ENCODE measurements at regions not wholly inside any gene's neighbourhood (a gene's known extent, or its start where the extent isn't known, plus 50 kb on each side); places are given as distances from the start of the nearest gene placed in this dataset.

GRCh38 chr6:105991561-105992314 is 94.4 kb upstream of the PRDM1 start:
- H3K4me3 Mint-ChIP-seq (ENCODE audit: unreplicated experiment), result peak overlapping the region; percentile 89

GRCh38 chr6:105990151-105990550 is 96.0 kb upstream of the PRDM1 start:
- FAIRE-seq (no peak), DNase-seq (ENCODE audit: low read depth) (no peak)
- Mint-ChIP-seq H3K36me3 (ENCODE audit: low read depth, unreplicated experiment) (no peaks in the 10 kb centered on the region), H3K27me3 (ENCODE audit: low read depth, unreplicated experiment) (peaks cover 73% of the 10 kb centered on the region), H3K4me3 (ENCODE audit: unreplicated experiment) (no peak overlapping the region), H3K27ac (ENCODE audit: unreplicated experiment) (no peak overlapping the region), H3K4me1 (ENCODE audit: low read depth, unreplicated experiment) (peaks cover 8% of the 10 kb centered on the region), H3K9me3 (ENCODE audit: unreplicated experiment) (no peaks in the 10 kb centered on the region)
- no peak for TF ChIP-seq CTCF (IDR thresholded peaks at IDR 0.05; ENCODE audit: insufficient read depth, low read depth, low read length)
- no peak for TF ChIP-seq EZH2 (IDR thresholded peaks at IDR 0.05; ENCODE audit: insufficient read depth, low read length)
- Histone ChIP-seq H3K4me2 (ENCODE audit: low read length) (no peak overlapping the region), H3K79me2 (ENCODE audit: insufficient read depth, low read length) (no peaks in the 10 kb centered on the region), H2AFZ (ENCODE audit: low read depth, low read length) (no peak overlapping the region), H3K9ac (ENCODE audit: low read length) (no peak overlapping the region), H4K20me1 (ENCODE audit: insufficient read depth, low read length) (no peaks in the 10 kb centered on the region), H3K4me1 (ENCODE audit: insufficient read depth, low read length) (peaks cover 36% of the 10 kb centered on the region), H3K36me3 (ENCODE audit: insufficient read depth, low read length) (no peaks in the 10 kb centered on the region), H3K9me3 (ENCODE audit: insufficient read depth, low read depth, low read length) (no peaks in the 10 kb centered on the region), H3K27me3 (ENCODE audit: insufficient read depth, low read length) (peaks cover 26% of the 10 kb centered on the region), H3K4me3 (ENCODE audit: insufficient read depth, low read depth, low read length) (no peak overlapping the region), H3K27ac (ENCODE audit: low read depth, low read length) (no peak overlapping the region)

More at GRCh38 chr6:105991561-105992314, 94.4 kb upstream of the PRDM1 start:
- no peak for FAIRE-seq
- H3K9me3 Mint-ChIP-seq (ENCODE audit: unreplicated experiment), result no peaks in the 10 kb centered on the region
- Histone ChIP-seq H3K9me3 (ENCODE audit: insufficient read depth, low read depth, low read length) (no peaks in the 10 kb centered on the region), H3K4me3 (ENCODE audit: insufficient read depth, low read depth, low read length) (peak overlapping the region; percentile 86), H3K27ac (ENCODE audit: low read depth, low read length) (no peak overlapping the region), H3K4me2 (ENCODE audit: low read length) (peak overlapping the region; percentile 98), H2AFZ (ENCODE audit: low read depth, low read length) (peak overlapping the region; percentile 99), H3K36me3 (ENCODE audit: insufficient read depth, low read length) (no peaks in the 10 kb centered on the region), H3K9ac (ENCODE audit: low read length) (peak overlapping the region; percentile 73), H4K20me1 (ENCODE audit: insufficient read depth, low read length) (no peaks in the 10 kb centered on the region), H3K79me2 (ENCODE audit: insufficient read depth, low read length) (no peaks in the 10 kb centered on the region), H3K27me3 (ENCODE audit: insufficient read depth, low read length) (peaks cover 14% of the 10 kb centered on the region), H3K4me1 (ENCODE audit: insufficient read depth, low read length) (peaks cover 25% of the 10 kb centered on the region)
- peaks cover 61% of the 10 kb centered on the region for H3K27me3 Mint-ChIP-seq (ENCODE audit: low read depth, unreplicated experiment)
- no peak for DNase-seq (ENCODE audit: low read depth)
- no peak overlapping the region for H3K27ac Mint-ChIP-seq (ENCODE audit: unreplicated experiment)
- TF ChIP-seq EZH2 (IDR thresholded peaks at IDR 0.05; ENCODE audit: insufficient read depth, low read length) (no peak), CTCF (IDR thresholded peaks at IDR 0.05; ENCODE audit: insufficient read depth, low read depth, low read length) (no peak)
- H3K4me1 Mint-ChIP-seq (ENCODE audit: low read depth, unreplicated experiment), result peaks cover 8% of the 10 kb centered on the region
- no peaks in the 10 kb centered on the region for H3K36me3 Mint-ChIP-seq (ENCODE audit: low read depth, unreplicated experiment)
